Choroid plexus epithelial cell (primary cell): ENCODE measurements at regions not wholly inside any gene's neighbourhood (a gene's known extent, or its start where the extent isn't known, plus 50 kb on each side); places are given as distances from the start of the nearest gene placed in this dataset.
"Not testable (repeated sequence)": the region's sequence is repeated elsewhere in the genome, so short reads cannot be mapped to it uniquely, and the experiment has no call there.

Experiments
- DNase-seq: peaks from one replicate; pipeline ENCODE4 v3.0.0-alpha.2; 2010; ENCODE audit warnings: low read depth
- H3K4me3 ChIP-seq: 2 replicates; pipeline ENCODE4 v1.5.1; 2011; ENCODE audit warnings: low read depth, mild to moderate bottlenecking, control low read depth, low read length, moderate library complexity
- CTCF ChIP-seq: conservative IDR thresholded peaks from 2 replicates; pipeline ENCODE4 v1.5.1; 2011; ENCODE audit warnings: low read depth, mild to moderate bottlenecking, control low read depth, inconsistent platforms, low read length, moderate library complexity

- H3K4me3 ChIP-seq: no peak overlapping the region
- TF ChIP-seq CTCF: no peak
- DNase-seq: no peak
Measured at GRCh38 chr4:75289914-75290582, 224.2 kb downstream of the RCHY1 start.

GRCh38 chr4:75287738-75288517 lies 226.3 kb downstream of the RCHY1 start:
- TF ChIP-seq CTCF: no peak
- no peak for DNase-seq
- no peak overlapping the region for H3K4me3 ChIP-seq

- TF ChIP-seq CTCF: no peak
- no peak for DNase-seq
- no peak overlapping the region for H3K4me3 ChIP-seq
Measured at GRCh38 chr4:75285837-75286236, 228.4 kb downstream of the RCHY1 start.

GRCh38 chr4:75284831-75285230 lies 229.4 kb downstream of the RCHY1 start:
- H3K4me3 ChIP-seq: no peak overlapping the region
- no peak for DNase-seq

GRCh38 chr4:75280461-75280860 lies 233.7 kb downstream of the RCHY1 start:
- not testable (repeated sequence) for H3K4me3 ChIP-seq, DNase-seq

More at GRCh38 chr4:75284831-75285230, 229.4 kb downstream of the RCHY1 start:
- no peak for TF ChIP-seq CTCF

- no peak for TF ChIP-seq CTCF
- no peak for DNase-seq
- H3K4me3 ChIP-seq: no peak overlapping the region
Measured at GRCh38 chr4:75259306-75259705, 254.9 kb downstream of the RCHY1 start.

- no peak for DNase-seq
- H3K4me3 ChIP-seq: no peak overlapping the region
- TF ChIP-seq CTCF: no peak
Measured at GRCh38 chr4:75255261-75255660, 258.9 kb downstream of the RCHY1 start.
